Activated T-cell treated with anti-CD3 and anti-CD28 coated beads, Interleukin-2, amount 50 U/mL, for 24 hours (primary cell): ENCODE measurements at regions not wholly inside any gene's neighbourhood (a gene's known extent, or its start where the extent isn't known, plus 50 kb on each side); places are given as distances from the start of the nearest gene placed in this dataset.

Source experiments
- DNase-seq: peaks from one replicate; pipeline ENCODE4 v3.0.0-alpha.2; 2020
- H3K27ac Mint-ChIP-seq: 2 replicates; pipeline ENCODE4 v1.8.0; 2020; ENCODE audit warnings: mild to moderate bottlenecking, mixed read lengths
- H3K27me3 Mint-ChIP-seq: 2 replicates; pipeline ENCODE4 v1.8.0; 2020; ENCODE audit warnings: mixed read lengths
- H3K36me3 Mint-ChIP-seq: 2 replicates; pipeline ENCODE4 v1.8.0; 2020; ENCODE audit warnings: low read depth, mixed read lengths
- H3K4me1 Mint-ChIP-seq: 2 replicates; pipeline ENCODE4 v1.8.0; 2020; ENCODE audit warnings: low read depth, mixed read lengths
- H3K4me3 Mint-ChIP-seq: 2 replicates; pipeline ENCODE4 v1.8.0; 2020; ENCODE audit warnings: mild to moderate bottlenecking, moderate library complexity, mixed read lengths
- H3K9me3 Mint-ChIP-seq: 2 replicates; pipeline ENCODE4 v1.8.0; 2020; ENCODE audit warnings: mixed read lengths

DNA sequence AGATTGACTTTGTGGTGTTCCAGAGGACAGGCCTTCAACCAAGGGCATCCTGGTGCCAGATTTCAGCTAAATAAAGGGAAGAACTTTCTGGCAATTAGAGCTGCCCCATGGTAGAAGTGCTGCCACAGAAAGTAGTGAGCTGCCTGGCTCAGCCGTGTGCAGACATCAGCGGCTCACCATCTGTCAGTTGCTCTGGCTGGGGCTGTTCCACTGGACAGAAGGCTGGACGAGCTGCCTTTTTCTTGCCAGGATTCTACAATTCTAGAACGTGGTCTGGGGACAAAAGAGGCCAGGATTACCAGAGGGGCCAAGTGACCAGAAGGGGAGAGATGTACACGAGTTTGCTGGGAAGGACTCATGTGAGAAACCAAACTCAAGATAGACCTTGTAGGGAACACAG, 107.0 kb upstream of the RPL38 start:
- peaks cover 5% of the 10 kb centered on the region for H3K27me3 Mint-ChIP-seq
- H3K27ac Mint-ChIP-seq, result no peak overlapping the region
- no peak overlapping the region for H3K4me3 Mint-ChIP-seq
- H3K36me3 Mint-ChIP-seq, result no peaks in the 10 kb centered on the region
- H3K9me3 Mint-ChIP-seq, result no peaks in the 10 kb centered on the region
- no peaks in the 10 kb centered on the region for H3K4me1 Mint-ChIP-seq
- DNase-seq, result no peak

DNA sequence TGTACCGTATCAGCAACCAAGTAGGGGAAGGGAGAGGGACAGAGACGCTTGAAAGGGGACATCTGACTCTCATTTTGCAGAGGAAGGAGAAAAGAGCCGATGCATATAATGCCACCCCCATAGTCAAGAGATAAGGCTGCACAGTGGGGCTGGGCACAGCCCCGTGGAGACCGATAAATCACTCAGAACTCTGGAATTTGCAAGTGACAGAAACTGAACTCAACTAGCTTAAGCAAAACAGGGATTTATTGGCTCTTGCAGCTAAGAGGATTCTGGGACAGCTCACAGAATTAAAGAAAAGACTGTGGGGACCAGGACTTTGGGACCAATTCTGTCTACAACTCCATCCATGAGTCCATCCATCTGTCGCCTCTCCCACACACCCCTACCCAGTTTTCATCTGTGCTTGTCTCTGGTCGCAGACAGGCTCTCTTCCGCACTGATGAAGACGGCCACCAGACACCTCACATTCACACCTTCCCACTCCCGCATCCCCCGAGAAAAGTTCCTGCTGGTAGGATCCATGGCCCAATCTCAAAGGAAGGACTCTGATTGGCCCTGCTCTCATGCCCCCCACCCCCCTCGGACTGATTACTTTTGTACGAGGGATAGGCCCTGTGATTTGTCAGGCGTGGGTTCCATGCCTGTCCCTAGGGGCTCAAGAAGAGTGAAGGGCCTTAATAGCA, 105.9 kb upstream of the RPL38 start:
- Mint-ChIP-seq H3K27me3 (peaks cover 15% of the 10 kb centered on the region), H3K4me1 (no peaks in the 10 kb centered on the region), H3K27ac (no peak overlapping the region), H3K9me3 (no peaks in the 10 kb centered on the region), H3K36me3 (no peaks in the 10 kb centered on the region), H3K4me3 (no peak overlapping the region)
- no peak for DNase-seq

- Mint-ChIP-seq H3K36me3 (no peaks in the 10 kb centered on the region), H3K27ac (no peak overlapping the region), H3K4me1 (no peaks in the 10 kb centered on the region), H3K4me3 (no peak overlapping the region), H3K27me3 (peaks cover 21% of the 10 kb centered on the region), H3K9me3 (no peaks in the 10 kb centered on the region)
- DNase-seq, result no peak
Observed at GRCh38 chr17:74098136-74099024, 105.1 kb upstream of the RPL38 start.

DNA sequence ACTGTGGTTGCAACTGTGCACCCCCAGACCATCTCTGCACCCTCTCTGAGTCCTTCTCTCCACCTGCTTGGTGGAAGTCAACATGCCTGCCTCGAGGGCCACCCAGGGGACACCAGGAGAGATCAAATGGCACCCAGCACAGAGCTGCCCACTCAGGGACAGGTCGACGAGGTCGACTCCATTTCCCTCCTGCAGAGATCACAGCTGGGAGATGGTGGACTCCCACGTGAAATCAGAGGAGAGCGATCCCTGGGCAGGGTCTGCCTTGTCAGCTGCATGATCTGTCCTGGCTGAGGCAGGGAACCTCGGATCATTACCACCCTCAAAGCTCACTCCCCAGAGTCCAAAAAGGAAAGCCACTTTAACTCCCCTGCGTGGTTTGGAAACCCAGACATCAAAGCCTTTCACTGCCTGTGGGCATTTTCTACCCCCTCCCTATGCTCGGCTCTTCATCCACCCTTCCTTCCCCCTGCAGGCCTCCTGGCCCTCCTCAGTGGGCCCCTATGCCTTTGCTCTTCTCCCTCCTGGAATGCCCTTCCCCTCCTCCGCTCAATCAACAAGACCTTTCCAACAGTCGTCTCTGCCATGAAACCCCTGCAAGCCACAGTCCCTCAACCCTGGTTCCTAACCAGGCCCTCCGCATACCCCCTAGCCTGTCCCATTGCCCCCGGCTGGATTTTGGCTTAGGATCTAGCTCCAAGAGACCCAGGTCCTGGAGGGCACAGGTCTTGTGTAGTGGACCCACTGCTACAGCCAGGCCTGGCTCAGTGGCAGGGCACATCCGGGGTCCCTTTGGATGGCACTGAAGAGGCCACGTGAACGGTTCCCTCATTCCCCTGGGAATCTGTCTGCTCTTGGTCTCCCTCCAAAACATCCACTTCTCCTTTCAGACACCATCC, 103.8 kb upstream of the RPL38 start:
- Mint-ChIP-seq H3K4me3 (no peak overlapping the region), H3K4me1 (no peaks in the 10 kb centered on the region), H3K36me3 (no peaks in the 10 kb centered on the region), H3K27me3 (peaks cover 27% of the 10 kb centered on the region), H3K9me3 (no peaks in the 10 kb centered on the region), H3K27ac (no peak overlapping the region)
- no peak for DNase-seq

DNA sequence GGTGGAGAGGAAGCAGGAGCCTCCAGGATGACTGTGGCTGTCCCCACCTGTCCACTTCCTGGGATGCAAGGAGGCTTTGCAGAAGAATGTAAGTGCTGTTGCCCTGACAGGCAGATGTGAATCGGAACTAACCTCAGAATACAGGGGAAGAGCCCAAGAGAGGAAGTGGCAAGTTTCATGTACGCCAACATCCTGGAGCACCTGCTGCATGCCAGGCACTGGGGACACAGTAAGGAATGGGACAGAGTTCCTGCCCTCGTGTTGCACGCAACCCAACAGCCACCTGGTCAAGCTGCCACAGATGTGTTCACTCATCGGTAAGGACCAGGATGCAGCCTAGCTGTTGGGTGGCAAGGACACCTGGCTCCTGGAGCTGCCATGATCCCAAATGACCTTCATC, 98.6 kb upstream of the RPL38 start:
- Mint-ChIP-seq H3K27ac (no peak overlapping the region), H3K4me3 (no peak overlapping the region), H3K9me3 (no peaks in the 10 kb centered on the region), H3K4me1 (no peaks in the 10 kb centered on the region), H3K27me3 (peaks cover 39% of the 10 kb centered on the region), H3K36me3 (no peaks in the 10 kb centered on the region)
- DNase-seq, result no peak

- Mint-ChIP-seq H3K27me3 (peaks cover 32% of the 10 kb centered on the region), H3K27ac (no peak overlapping the region), H3K36me3 (no peaks in the 10 kb centered on the region), H3K4me3 (no peak overlapping the region), H3K4me1 (no peaks in the 10 kb centered on the region), H3K9me3 (no peaks in the 10 kb centered on the region)
- no peak for DNase-seq
Observed at GRCh38 chr17:74107107-74107506, 96.4 kb upstream of the RPL38 start.

DNA sequence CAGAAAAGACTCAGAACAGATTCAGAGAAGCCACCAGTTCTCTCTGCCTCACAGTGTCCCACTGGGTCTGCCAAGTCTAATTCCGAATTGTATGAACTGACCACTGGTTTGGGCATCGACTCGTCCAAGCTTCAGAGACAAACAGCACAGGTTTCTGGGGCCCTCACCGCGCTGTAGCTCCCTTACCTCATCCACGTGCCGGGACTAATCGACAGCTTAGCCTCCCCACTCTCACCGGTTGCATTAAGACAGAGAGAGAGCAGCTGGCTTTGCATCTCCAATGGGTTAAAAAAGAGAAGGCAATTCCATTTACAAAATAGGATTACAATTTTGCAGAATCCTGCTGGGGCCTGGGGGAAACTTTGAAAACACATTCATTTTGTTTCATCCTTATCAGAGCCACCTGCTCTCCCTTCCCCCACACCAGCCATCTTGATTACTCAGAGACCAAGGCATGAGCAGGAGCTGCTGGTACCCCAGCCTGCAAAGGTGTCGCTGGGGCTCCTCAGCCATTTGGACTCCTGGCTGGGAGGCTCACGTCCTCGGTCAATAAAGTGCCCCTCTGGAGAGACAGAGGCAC, 95.3 kb upstream of the RPL38 start:
- no peak overlapping the region for H3K27ac Mint-ChIP-seq
- peaks cover 25% of the 10 kb centered on the region for H3K27me3 Mint-ChIP-seq
- H3K9me3 Mint-ChIP-seq, result no peaks in the 10 kb centered on the region
- no peaks in the 10 kb centered on the region for H3K4me1 Mint-ChIP-seq
- H3K4me3 Mint-ChIP-seq, result no peak overlapping the region
- DNase-seq, result no peak
- H3K36me3 Mint-ChIP-seq, result no peaks in the 10 kb centered on the region

DNA sequence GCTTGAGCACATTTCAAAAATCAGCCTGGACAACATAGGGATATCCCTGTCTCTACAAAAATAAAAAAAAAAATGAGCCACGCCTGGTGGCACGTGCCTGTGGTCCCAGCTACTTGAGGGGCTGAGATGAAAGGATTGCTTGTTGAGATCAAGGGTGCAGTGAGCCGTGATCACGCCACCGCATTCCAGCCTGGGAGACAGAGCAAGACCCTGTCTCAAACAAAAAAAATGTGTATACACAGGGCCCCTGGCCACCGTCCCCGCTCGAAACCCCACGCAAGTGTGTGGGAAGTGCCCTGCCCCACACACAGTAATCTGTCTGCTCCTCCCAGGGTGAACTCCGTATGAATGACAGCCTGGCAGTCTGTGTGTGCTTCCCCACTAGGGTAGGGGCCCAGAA, 93.0 kb upstream of the RPL38 start:
- Mint-ChIP-seq H3K27me3 (peaks cover 28% of the 10 kb centered on the region), H3K36me3 (no peaks in the 10 kb centered on the region), H3K4me1 (no peaks in the 10 kb centered on the region), H3K4me3 (no peak overlapping the region), H3K9me3 (no peaks in the 10 kb centered on the region), H3K27ac (no peak overlapping the region)
- no peak for DNase-seq

DNA sequence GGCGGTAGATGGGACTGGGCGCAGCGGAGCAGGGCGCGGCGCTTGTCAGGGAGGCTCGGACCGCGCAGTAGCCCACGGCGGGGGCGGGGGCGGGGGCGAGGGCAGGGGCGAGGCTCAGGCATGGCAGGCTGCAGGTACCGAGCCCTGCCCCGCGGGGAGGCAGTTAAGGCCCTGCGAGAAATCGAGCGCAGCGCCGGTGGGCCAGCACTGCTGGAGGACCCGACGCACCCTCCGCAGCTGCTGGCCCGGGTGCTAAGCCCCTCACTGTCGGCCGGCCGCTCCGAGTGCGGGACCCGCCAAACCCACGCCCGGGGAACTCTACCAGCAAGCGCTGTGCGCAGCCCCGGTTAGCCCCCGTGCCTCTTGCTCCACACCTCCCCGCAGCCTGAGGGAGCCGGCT, 90.2 kb upstream of the RPL38 start:
- Mint-ChIP-seq H3K4me1 (no peaks in the 10 kb centered on the region), H3K36me3 (no peaks in the 10 kb centered on the region), H3K4me3 (no peak overlapping the region)

DNA sequence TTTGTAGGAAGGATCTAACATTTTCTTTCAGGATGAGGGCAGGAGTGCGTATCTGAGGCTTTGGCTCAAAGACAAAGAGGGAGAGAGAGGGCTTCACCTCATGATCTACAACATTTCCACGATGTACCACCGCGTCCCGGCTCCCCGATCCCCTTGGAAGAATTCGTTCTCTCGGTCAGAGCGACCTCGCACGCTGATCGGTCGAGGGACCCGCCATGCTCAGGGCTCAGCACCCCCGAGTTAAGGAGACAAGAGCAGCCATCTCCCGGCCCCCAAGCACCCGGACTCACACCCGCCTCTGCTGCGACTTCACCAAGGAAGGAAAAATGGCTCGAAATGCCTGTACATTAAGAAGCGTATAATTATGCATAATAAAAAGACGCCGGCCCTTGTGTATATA, 89.5 kb upstream of the RPL38 start:
- Mint-ChIP-seq H3K4me3 (no peak overlapping the region), H3K4me1 (no peaks in the 10 kb centered on the region), H3K27me3 (peaks cover 37% of the 10 kb centered on the region), H3K27ac (no peak overlapping the region), H3K36me3 (no peaks in the 10 kb centered on the region), H3K9me3 (no peaks in the 10 kb centered on the region)
- DNase-seq, result no peak

More for the DNA sequence above, 90.2 kb upstream of the RPL38 start:
- no peaks in the 10 kb centered on the region for H3K9me3 Mint-ChIP-seq
- no peak for DNase-seq
- H3K27me3 Mint-ChIP-seq, result peaks cover 37% of the 10 kb centered on the region
- no peak overlapping the region for H3K27ac Mint-ChIP-seq

DNA sequence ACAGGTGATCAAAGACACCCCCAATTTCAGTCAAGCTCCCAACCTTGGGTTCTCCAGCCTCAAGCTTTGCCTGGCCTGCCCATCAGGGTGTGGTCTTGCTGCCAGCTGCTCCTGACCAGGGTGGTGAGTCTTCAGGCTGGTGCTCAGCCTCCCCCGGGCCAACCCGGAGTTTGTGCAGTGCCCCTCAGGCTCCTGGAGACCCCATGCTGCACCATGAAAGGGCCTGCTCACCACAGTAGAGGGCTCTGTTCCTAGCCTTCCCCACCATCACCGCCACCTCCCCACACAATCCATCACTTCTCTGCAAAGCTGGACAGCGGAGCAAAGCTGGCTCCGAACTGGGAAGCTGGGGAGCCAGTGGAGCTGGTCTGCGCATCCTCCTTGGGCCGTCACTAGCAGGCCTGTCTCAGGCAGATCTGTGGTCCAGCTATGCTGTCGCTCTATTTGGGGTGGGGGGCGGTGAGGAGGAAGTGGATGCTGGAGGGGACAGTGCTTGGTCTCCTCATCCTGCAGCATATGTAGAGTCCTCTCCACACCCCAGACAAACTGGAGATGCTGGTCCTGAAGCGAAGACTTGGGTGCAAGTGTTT, 88.5 kb upstream of the RPL38 start:
- DNase-seq, result no peak
- no peaks in the 10 kb centered on the region for H3K4me1 Mint-ChIP-seq
- no peaks in the 10 kb centered on the region for H3K36me3 Mint-ChIP-seq
- no peak overlapping the region for H3K27ac Mint-ChIP-seq
- no peaks in the 10 kb centered on the region for H3K9me3 Mint-ChIP-seq
- H3K27me3 Mint-ChIP-seq, result peaks cover 40% of the 10 kb centered on the region
- H3K4me3 Mint-ChIP-seq, result no peak overlapping the region

DNA sequence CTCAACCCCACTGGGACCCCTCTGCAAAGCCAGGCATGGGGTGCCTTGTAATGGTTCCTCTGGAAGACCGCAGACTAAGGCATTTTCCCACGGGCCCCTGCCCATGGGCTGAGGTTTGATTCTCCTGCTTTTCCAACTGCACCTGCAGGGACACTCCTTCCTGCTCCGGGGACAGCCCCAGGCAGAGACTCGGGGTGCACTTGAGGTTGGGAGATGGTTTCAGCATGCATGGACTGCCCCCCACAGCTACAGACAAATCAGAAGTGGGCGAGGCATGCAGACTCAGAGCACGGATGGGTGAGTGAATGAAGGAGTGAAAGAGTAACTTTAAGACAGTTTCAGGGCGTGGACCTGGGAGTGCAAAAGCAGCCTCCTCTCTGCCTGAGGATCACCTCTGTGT, 87.9 kb upstream of the RPL38 start:
- no peak overlapping the region for H3K27ac Mint-ChIP-seq
- no peaks in the 10 kb centered on the region for H3K4me1 Mint-ChIP-seq

GRCh38 chr17:74116087-74116717, 87.3 kb upstream of the RPL38 start:
- no peak overlapping the region for H3K27ac Mint-ChIP-seq
- DNase-seq, result no peak
- no peak overlapping the region for H3K4me3 Mint-ChIP-seq
- H3K36me3 Mint-ChIP-seq, result no peaks in the 10 kb centered on the region
- H3K4me1 Mint-ChIP-seq, result no peaks in the 10 kb centered on the region
- no peaks in the 10 kb centered on the region for H3K9me3 Mint-ChIP-seq
- H3K27me3 Mint-ChIP-seq, result peaks cover 39% of the 10 kb centered on the region

More for the DNA sequence above, 87.9 kb upstream of the RPL38 start:
- no peaks in the 10 kb centered on the region for H3K36me3 Mint-ChIP-seq
- no peak for DNase-seq
- H3K4me3 Mint-ChIP-seq, result no peak overlapping the region
- no peaks in the 10 kb centered on the region for H3K9me3 Mint-ChIP-seq
- H3K27me3 Mint-ChIP-seq, result peaks cover 40% of the 10 kb centered on the region
